Mammary epithelial cell (primary cell): ENCODE measurements at regions not wholly inside any gene's neighbourhood (a gene's known extent, or its start where the extent isn't known, plus 50 kb on each side); places are given as distances from the start of the nearest gene placed in this dataset.

Experiments
- EZH2 ChIP-seq: IDR thresholded peaks from 2 replicates; pipeline ENCODE4 v1.6.1; 2012; ENCODE audit warnings: low read length, inconsistent platforms, borderline replicate concordance
- TF ChIP-seq, protein P1 (sequence below), 2 donors: IDR thresholded peaks in 1 of 2; conservative IDR thresholded peaks in 1 of 2; 2 replicates each; pipeline ENCODE4 v1.5.1; 2011 to 2012; ENCODE audit warnings: inconsistent platforms in 2 of 2, low read length in 2 of 2, mild to moderate bottlenecking in 2 of 2, control low read depth in 1 of 2, low read depth in 1 of 2; ENCODE audit not compliant: insufficient read depth in 1 of 2; ENCODE audit errors: extremely low read depth in 1 of 2

DNA sequence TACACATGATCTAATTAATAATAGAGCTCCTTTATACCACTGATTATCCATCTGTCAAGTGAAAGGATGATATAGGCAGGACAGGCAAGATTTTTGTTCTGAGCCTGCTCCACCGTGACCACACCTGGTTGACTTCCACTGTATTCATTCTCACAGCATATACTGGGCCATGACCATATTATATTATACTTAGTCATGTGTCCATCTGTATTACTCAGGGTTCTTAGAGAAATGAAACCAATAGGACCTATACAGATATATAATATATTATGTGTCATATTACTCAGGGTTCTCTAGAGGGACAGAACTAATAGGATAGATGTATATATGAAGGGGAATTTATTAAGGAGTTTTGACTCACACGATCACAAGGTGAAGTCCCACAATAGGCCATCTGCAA lies 675.1 kb downstream of the GRXCR1 start:
- TF ChIP-seq, protein P1, sequence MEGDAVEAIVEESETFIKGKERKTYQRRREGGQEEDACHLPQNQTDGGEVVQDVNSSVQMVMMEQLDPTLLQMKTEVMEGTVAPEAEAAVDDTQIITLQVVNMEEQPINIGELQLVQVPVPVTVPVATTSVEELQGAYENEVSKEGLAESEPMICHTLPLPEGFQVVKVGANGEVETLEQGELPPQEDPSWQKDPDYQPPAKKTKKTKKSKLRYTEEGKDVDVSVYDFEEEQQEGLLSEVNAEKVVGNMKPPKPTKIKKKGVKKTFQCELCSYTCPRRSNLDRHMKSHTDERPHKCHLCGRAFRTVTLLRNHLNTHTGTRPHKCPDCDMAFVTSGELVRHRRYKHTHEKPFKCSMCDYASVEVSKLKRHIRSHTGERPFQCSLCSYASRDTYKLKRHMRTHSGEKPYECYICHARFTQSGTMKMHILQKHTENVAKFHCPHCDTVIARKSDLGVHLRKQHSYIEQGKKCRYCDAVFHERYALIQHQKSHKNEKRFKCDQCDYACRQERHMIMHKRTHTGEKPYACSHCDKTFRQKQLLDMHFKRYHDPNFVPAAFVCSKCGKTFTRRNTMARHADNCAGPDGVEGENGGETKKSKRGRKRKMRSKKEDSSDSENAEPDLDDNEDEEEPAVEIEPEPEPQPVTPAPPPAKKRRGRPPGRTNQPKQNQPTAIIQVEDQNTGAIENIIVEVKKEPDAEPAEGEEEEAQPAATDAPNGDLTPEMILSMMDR (conservative IDR thresholded peaks at IDR 0.05 in 1 of 2, IDR thresholded peaks at IDR 0.05 in 1 of 2; ENCODE audit: extremely low read depth in 1 of 2, insufficient read depth in 1 of 2, low read depth in 1 of 2, low read length in 2 of 2): no peak
- TF ChIP-seq EZH2: no peak
